H1 (cell line): ENCODE measurements at regions not wholly inside any gene's neighbourhood (a gene's known extent, or its start where the extent isn't known, plus 50 kb on each side); places are given as distances from the start of the nearest gene placed in this dataset.

Source experiments
- CTCF ChIA-PET: fragments of 300-600 bp; sonication (Branson Sonifier 250); formaldehyde crosslinking; loops from one replicate; lab custom pipeline; 2021; ENCODE audit not compliant: partially characterized antibody; lab: Charles Lee
- POLR2A ChIA-PET: fragments of 300-600 bp; sonication (Branson Sonifier 250); formaldehyde crosslinking; loops from one replicate; lab custom pipeline; 2021; ENCODE audit warnings: inconsistent platforms; ENCODE audit not compliant: partially characterized antibody; lab: Charles Lee
- DNase-seq, 2 experiments: peaks; one replicate each; pipeline versions ENCODE4 v3.0.0 to v3.0.0-alpha.2; 2010 to 2022; ENCODE audit warnings: low spot score in 2 of 2, low read depth in 1 of 2, mixed read lengths in 1 of 2
- FAIRE-seq: peaks from 2 replicates; lab custom pipeline; 2011; peaks lifted over from hg19 to GRCh38; lab: Jason Lieb, UNC
- H2AFZ ChIP-seq: 2 replicates; pipeline ENCODE4 v1.8.1; 2012; ENCODE audit warnings: low read length, inconsistent platforms
- H2AK5ac ChIP-seq: 2 replicates; pipeline ENCODE4 v1.6.1; 2013; ENCODE audit warnings: low read depth, low read length
- H2BK120ac ChIP-seq: replicated peaks from 2 replicates; pipeline ENCODE3; 2013; ENCODE audit warnings: low read depth, low read length, inconsistent platforms
- H2BK12ac ChIP-seq: 2 replicates; pipeline ENCODE4 v1.6.1; 2013; ENCODE audit warnings: low read depth, low read length
- H2BK15ac ChIP-seq: 2 replicates; pipeline ENCODE4 v1.6.1; 2013; ENCODE audit warnings: low read length
- H2BK20ac ChIP-seq: 2 replicates; pipeline ENCODE4 v1.6.1; 2013; ENCODE audit warnings: low read length
- H2BK5ac ChIP-seq: 2 replicates; pipeline ENCODE4 v1.6.1; 2013; ENCODE audit warnings: low read depth, low read length
- H3K14ac ChIP-seq: 2 replicates; pipeline ENCODE4 v1.6.1; 2013; ENCODE audit warnings: inconsistent platforms; ENCODE audit not compliant: insufficient read length
- H3K18ac ChIP-seq: 2 replicates; pipeline ENCODE4 v1.6.1; 2013; ENCODE audit warnings: low read length; ENCODE audit errors: extremely low read depth
- H3K23ac ChIP-seq: 2 replicates; pipeline ENCODE4 v1.6.1; 2013; ENCODE audit warnings: inconsistent platforms; ENCODE audit not compliant: insufficient read length
- H3K23me2 ChIP-seq: 2 replicates; pipeline ENCODE4 v1.6.1; 2013; ENCODE audit warnings: low read depth, low read length
- H3K27ac ChIP-seq: 2 replicates; pipeline ENCODE4 v1.6.1; 2011; ENCODE audit warnings: low read depth, low read length, inconsistent platforms
- H3K27me3 ChIP-seq, 4 experiments: replicated peaks in 1 of 4; 1 replicate in 1 of 4; 2 replicates in 3 of 4; pipeline versions ENCODE4 v1.6.1 to v1.8.1; 2011 to 2013; ENCODE audit warnings: low read length in 3 of 4, mild to moderate bottlenecking in 3 of 4, inconsistent platforms in 2 of 4, mixed read lengths in 2 of 4, moderate library complexity in 1 of 4; ENCODE audit not compliant: control insufficient read depth in 3 of 4, insufficient read depth in 3 of 4; ENCODE audit errors: extremely low read depth in 1 of 4
- H3K36me3 ChIP-seq, 4 experiments: 2 replicates each; pipeline versions ENCODE4 v1.6.1 to v1.8.1; 2011 to 2013; ENCODE audit warnings: mild to moderate bottlenecking in 4 of 4, low read length in 3 of 4, moderate library complexity in 2 of 4, control low read depth in 1 of 4, inconsistent platforms in 1 of 4; ENCODE audit not compliant: insufficient read depth in 4 of 4, control insufficient read depth in 2 of 4
- H3K4ac ChIP-seq: replicated peaks from 2 replicates; pipeline ENCODE3; 2013; ENCODE audit warnings: low read length, low read depth, mixed read lengths, inconsistent platforms; ENCODE audit not compliant: insufficient read length
- H3K4me1 ChIP-seq, 4 experiments: replicated peaks in 1 of 4; 1 replicate in 1 of 4; 2 replicates in 3 of 4; pipeline versions ENCODE4 v1.6.1 to v1.8.1; 2011 to 2013; ENCODE audit warnings: low read length in 3 of 4, inconsistent platforms in 2 of 4, mixed read lengths in 1 of 4; ENCODE audit not compliant: insufficient read depth in 4 of 4, control insufficient read depth in 3 of 4
- H3K4me2 ChIP-seq, 2 experiments: 2 replicates each; pipeline versions ENCODE4 v1.6.1 to v1.8.1; 2011 to 2013; ENCODE audit warnings: low read depth in 2 of 2, low read length in 2 of 2, control low read depth in 1 of 2, inconsistent platforms in 1 of 2, mild to moderate bottlenecking in 1 of 2; ENCODE audit not compliant: insufficient read depth in 1 of 2
- H3K4me3 ChIP-seq, 4 experiments: fragments of 200-600, 300-600 bp in 1 of 4; sonication (generic), shearing (Covaris generic), sonication (Bioruptor Twin) in 1 of 4; 2 replicates each; pipeline versions ENCODE4 v1.5.1 to v1.8.1; 2011 to 2016; ENCODE audit warnings: low read length in 4 of 4, low read depth in 3 of 4, control low read depth in 2 of 4, inconsistent platforms in 2 of 4, mild to moderate bottlenecking in 2 of 4, mixed read lengths in 1 of 4, moderate library complexity in 1 of 4; ENCODE audit not compliant: insufficient read depth in 2 of 4; ENCODE audit errors: extremely low read depth in 1 of 4
- H3K56ac ChIP-seq: replicated peaks from 2 replicates; pipeline ENCODE3; 2013; ENCODE audit warnings: low read depth, mild to moderate bottlenecking, mixed read lengths, low read length, inconsistent platforms; ENCODE audit not compliant: insufficient read length
- H3K79me1 ChIP-seq: 2 replicates; pipeline ENCODE4 v1.6.1; 2013; ENCODE audit warnings: low read depth, low read length, control low read depth
- H3K79me2 ChIP-seq, 2 experiments: 2 replicates each; pipeline versions ENCODE4 v1.6.1 to v1.8.1; 2012 to 2013; ENCODE audit warnings: low read length in 2 of 2, mild to moderate bottlenecking in 2 of 2, inconsistent platforms in 1 of 2; ENCODE audit not compliant: insufficient read depth in 2 of 2, control insufficient read depth in 1 of 2
- H3K9ac ChIP-seq, 4 experiments: replicated peaks in 1 of 4; 1 replicate in 1 of 4; 2 replicates in 3 of 4; pipeline versions ENCODE4 v1.6.1 to v1.8.1; 2011 to 2013; ENCODE audit warnings: low read depth in 3 of 4, low read length in 3 of 4, control low read depth in 2 of 4, mild to moderate bottlenecking in 2 of 4, moderate library complexity in 2 of 4, inconsistent platforms in 1 of 4; ENCODE audit errors: extremely low read depth in 1 of 4
- H3K9me3 ChIP-seq, 2 experiments: 2 replicates each; pipeline versions ENCODE4 v1.6.1 to v1.8.1; 2012 to 2013; ENCODE audit warnings: mild to moderate bottlenecking in 2 of 2, moderate library complexity in 2 of 2, control low read depth in 1 of 2, inconsistent platforms in 1 of 2, low read depth in 1 of 2, low read length in 1 of 2, mixed read lengths in 1 of 2; ENCODE audit not compliant: insufficient read depth in 2 of 2
- H4K20me1 ChIP-seq, 2 experiments: replicated peaks in 1 of 2; 2 replicates each; pipeline versions ENCODE3 to v1.8.1; 2011 to 2013; ENCODE audit warnings: inconsistent platforms in 2 of 2, low read length in 2 of 2, mild to moderate bottlenecking in 1 of 2; ENCODE audit not compliant: insufficient read depth in 2 of 2, control insufficient read depth in 1 of 2
- H4K5ac ChIP-seq: 2 replicates; pipeline ENCODE4 v1.6.1; 2013; ENCODE audit warnings: low read length, low read depth, mixed read lengths, inconsistent platforms; ENCODE audit not compliant: insufficient read length
- H4K8ac ChIP-seq: 2 replicates; pipeline ENCODE4 v1.8.0; 2013; ENCODE audit warnings: mild to moderate bottlenecking, moderate library complexity, low read length, inconsistent platforms; ENCODE audit not compliant: insufficient read depth; ENCODE audit errors: extremely low read depth
- H4K91ac ChIP-seq: replicated peaks from 2 replicates; pipeline ENCODE3; 2013; ENCODE audit warnings: low read length, mixed read lengths, inconsistent platforms; ENCODE audit not compliant: insufficient read length
- CBX8 ChIP-seq: fragments of 300-800, 300-1000 bp; sonication (generic); IDR thresholded peaks from 2 replicates; pipeline ENCODE4 v1.7.1; 2016; ENCODE audit warnings: low read depth, low read length, borderline replicate concordance
- CREB1 ChIP-seq: IDR thresholded peaks from 2 replicates; pipeline ENCODE4 v1.6.1; 2012; ENCODE audit warnings: inconsistent platforms
- CTCF ChIP-seq, 3 experiments: IDR thresholded peaks; 1 replicate in 2 of 3; 2 replicates in 1 of 3; pipeline versions ENCODE4 v1.5.1 to v1.6.1; 2011; ENCODE audit warnings: low read length in 3 of 3, mild to moderate bottlenecking in 3 of 3, inconsistent platforms in 2 of 3, low read depth in 1 of 3, moderate library complexity in 1 of 3; ENCODE audit not compliant: insufficient read depth in 1 of 3; ENCODE audit errors: control extremely low read depth in 1 of 3
- HDAC2 ChIP-seq, 2 experiments: fragments of 300-600 bp in 1 of 2; sonication (generic) in 1 of 2; IDR thresholded peaks; 2 replicates each; pipeline ENCODE4 v1.6.1; 2011 to 2012; ENCODE audit warnings: low read depth in 2 of 2, low read length in 2 of 2, mild to moderate bottlenecking in 2 of 2, moderate library complexity in 2 of 2, borderline replicate concordance in 1 of 2, inconsistent platforms in 1 of 2
- KDM1A ChIP-seq: fragments of 200-600, 300-600 bp; sonication (generic); IDR thresholded peaks from 2 replicates; pipeline ENCODE4 v1.7.1; 2016; ENCODE audit warnings: mild to moderate bottlenecking, low read length, borderline replicate concordance
- MAFK ChIP-seq: IDR thresholded peaks from 2 replicates; pipeline ENCODE4 v1.6.1; 2012; ENCODE audit warnings: low read depth, mild to moderate bottlenecking, improper control_type of control experiment, low read length
- NANOG ChIP-seq: IDR thresholded peaks from 2 replicates; pipeline ENCODE4 v1.6.1; 2011; ENCODE audit warnings: low read length, low read depth, mild to moderate bottlenecking, inconsistent platforms; ENCODE audit not compliant: insufficient read depth, poor library complexity, severe bottlenecking
- PHF8 ChIP-seq: fragments of 200-600 bp; sonication (generic); conservative IDR thresholded peaks from 2 replicates; pipeline ENCODE4 v1.7.1; 2012; ENCODE audit warnings: low read depth, mild to moderate bottlenecking, inconsistent platforms, low read length, moderate library complexity
- RNF2 ChIP-seq: fragments of 200-900, 300-1000 bp; sonication (generic); IDR thresholded peaks from 2 replicates; pipeline ENCODE4 v1.7.1; 2016; ENCODE audit warnings: borderline replicate concordance, low read depth, mild to moderate bottlenecking, antibody characterized with exemption, low read length; ENCODE audit not compliant: poor library complexity, severe bottlenecking; ENCODE audit errors: missing control alignments
- TAF7 ChIP-seq: optimal IDR thresholded peaks from 2 replicates; pipeline ENCODE3; 2011; ENCODE audit warnings: low read depth, mild to moderate bottlenecking, inconsistent platforms, low read length, moderate library complexity, borderline replicate concordance
- WGBS, 2 experiments: shearing (Covaris generic) in 1 of 2; methylation state at CpG; one replicate each; pipeline versions ENCODE4 v1.1.6 to v1.1.7; 2013 to 2015; ENCODE audit warnings: low lambda C conversion rate in 2 of 2, mixed read lengths in 2 of 2, inconsistent platforms in 1 of 2, low coverage in 1 of 2, missing lambda C conversion rate in 1 of 2; ENCODE audit not compliant: insufficient replicate concordance in 2 of 2, insufficient coverage in 1 of 2, insufficient read length in 1 of 2; ENCODE audit errors: extremely low coverage in 1 of 2, missing lambda C conversion rate in 1 of 2; 5-methylcytosine and 5-hydroxymethylcytosine counted together

- no peak overlapping the region for H4K5ac ChIP-seq
- H3K79me2 ChIP-seq: no peaks in the 10 kb centered on the region
- no peaks in the 10 kb centered on the region for H3K27me3 ChIP-seq
- H3K18ac ChIP-seq: no peak overlapping the region
- H3K23me2 ChIP-seq: no peaks in the 10 kb centered on the region; the same call in 1 of the 2 replicates
- no peak overlapping the region for H2AFZ ChIP-seq
- no peaks in the 10 kb centered on the region for H3K9me3 ChIP-seq
- H2AK5ac ChIP-seq: no peak overlapping the region
- H4K20me1 ChIP-seq: no peaks in the 10 kb centered on the region
- 100% methylated on average over 2 of the region's 2 CpGs; no CpG with 5 or more reads in 1 of the 2 experiments for WGBS, 2 experiments
- H2BK12ac ChIP-seq: no peak overlapping the region
- no peak overlapping the region for H4K91ac ChIP-seq
- DNase-seq (no peak), FAIRE-seq (no peak)
- H3K23ac ChIP-seq: no peak overlapping the region
- H3K4me2 ChIP-seq: no peak overlapping the region
- ChIA-PET POLR2A (no interaction called here), CTCF (no interaction called here)
- H2BK120ac ChIP-seq: no peak overlapping the region
- H3K4ac ChIP-seq: no peak overlapping the region
- H2BK15ac ChIP-seq: no peak overlapping the region
- no peaks in the 10 kb centered on the region for H3K79me1 ChIP-seq
- H2BK20ac ChIP-seq: no peak overlapping the region
- H3K4me3 ChIP-seq: no peak overlapping the region
- no peak overlapping the region for H4K8ac ChIP-seq
- H3K14ac ChIP-seq: no peak overlapping the region
- H3K4me1 ChIP-seq: no peaks in the 10 kb centered on the region
- H3K27ac ChIP-seq: no peak overlapping the region
- no peaks in the 10 kb centered on the region for H3K36me3 ChIP-seq
- H3K9ac ChIP-seq: no peak overlapping the region
- TF ChIP-seq RNF2: no peak
- TF ChIP-seq NANOG: no peak
- no peak for TF ChIP-seq CTCF (IDR thresholded peaks at IDR 0.05; ENCODE audit: control extremely low read depth in 1 of 3, insufficient read depth in 1 of 3, low read depth in 1 of 3, low read length in 3 of 3)
- no peak for TF ChIP-seq TAF7
- no peak for TF ChIP-seq KDM1A
- TF ChIP-seq CBX8: no peak
- no peak for TF ChIP-seq PHF8
- no peak for TF ChIP-seq HDAC2 (IDR thresholded peaks at IDR 0.05; ENCODE audit: borderline replicate concordance in 1 of 2, low read depth in 2 of 2, low read length in 2 of 2)
- no peak for TF ChIP-seq MAFK
- no peak for TF ChIP-seq CREB1
- H2BK5ac ChIP-seq: no peak overlapping the region
- no peak overlapping the region for H3K56ac ChIP-seq
Observed at GRCh38 chr1:238558746-238559145, 668.0 kb upstream of the ZP4 start.
